ENCODE measurements at regions not wholly inside any gene's neighbourhood (a gene's known extent, or its start where the extent isn't known, plus 50 kb on each side); places are given as distances from the start of the nearest gene placed in this dataset.

GRCh38 chr1:222275729-222276465 is 272.0 kb downstream of the HHIPL2 start:
- TF ChIP-seq CTCF (IDR thresholded peaks at IDR 0.05; ENCODE audit: poor library complexity) = no peak
- no peak for TF ChIP-seq EZH2phosphoT487 (IDR thresholded peaks at IDR 0.05; ENCODE audit: low read depth, severe bottlenecking, unreplicated experiment)
- no peak for TF ChIP-seq EZH2 (IDR thresholded peaks at IDR 0.05; ENCODE audit: borderline replicate concordance)

Measured in hepatocyte (in vitro differentiated cells).